T1000 (cell line): ENCODE measurements at regions not wholly inside any gene's neighbourhood (a gene's known extent, or its start where the extent isn't known, plus 50 kb on each side); places are given as distances from the start of the nearest gene placed in this dataset.

ENCODE experiments used
- DNase-seq: peaks from one replicate; lab custom pipeline; 2025; ENCODE audit warnings: mixed read lengths; lab: John Stamatoyannopoulos, UW

DNA sequence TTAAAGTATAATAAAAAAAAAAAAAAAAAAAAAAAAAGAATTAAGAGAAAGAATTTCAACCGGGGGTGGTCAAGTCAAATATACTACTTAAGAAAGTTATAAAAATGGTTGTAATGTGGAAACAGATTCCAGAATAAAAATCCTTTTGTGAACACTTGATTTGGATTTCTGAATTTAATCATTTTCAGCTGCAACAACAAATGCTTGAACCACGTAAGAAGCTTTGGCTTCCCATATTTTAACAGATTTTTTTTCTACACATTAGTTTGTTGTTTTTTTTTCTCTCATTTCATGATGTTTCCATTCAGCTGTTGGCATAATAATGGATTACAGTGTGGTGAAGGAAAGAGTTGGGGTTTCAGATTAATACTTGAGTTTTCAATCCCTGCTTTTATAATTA is 137.3 kb upstream of the AGR3 start:
- no peak for DNase-seq

DNA sequence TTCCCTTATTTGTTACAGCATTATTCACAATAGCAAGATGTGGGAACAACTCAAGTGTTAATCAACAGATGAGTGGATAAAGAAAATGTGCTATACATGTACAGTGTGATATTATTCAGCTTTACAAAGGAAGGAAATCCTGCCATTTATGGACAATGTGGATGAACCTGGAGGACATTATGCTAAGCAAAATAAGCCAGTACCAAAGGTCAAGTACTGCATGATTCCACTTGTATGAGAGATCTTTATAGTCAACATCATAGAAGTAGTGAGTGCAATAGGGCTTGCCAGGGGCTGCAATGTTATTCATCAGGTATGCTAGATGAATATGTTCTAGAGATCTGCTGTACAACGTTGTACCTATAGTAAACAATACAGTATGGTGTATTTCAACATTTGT is 138.5 kb upstream of the AGR3 start:
- DNase-seq: no peak

DNA sequence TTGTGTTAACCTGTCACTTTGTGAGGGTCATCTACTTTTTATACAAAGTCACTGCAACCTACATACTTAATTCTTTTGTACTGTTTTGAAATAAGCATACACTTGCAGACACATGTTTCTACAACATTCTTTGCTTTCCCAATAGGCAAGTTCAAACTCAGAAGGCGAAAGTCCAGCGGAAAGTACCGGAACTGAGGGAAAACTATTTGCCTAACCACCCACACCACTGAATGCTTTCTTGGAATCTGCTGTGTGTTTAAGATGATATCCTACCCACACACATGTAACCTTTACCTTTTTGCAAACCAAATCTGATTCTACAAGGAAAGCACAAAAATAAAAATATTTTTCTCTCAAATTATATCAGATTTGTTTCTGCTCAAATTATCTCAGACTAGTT is 139.4 kb upstream of the AGR3 start:
- no peak for DNase-seq

DNA sequence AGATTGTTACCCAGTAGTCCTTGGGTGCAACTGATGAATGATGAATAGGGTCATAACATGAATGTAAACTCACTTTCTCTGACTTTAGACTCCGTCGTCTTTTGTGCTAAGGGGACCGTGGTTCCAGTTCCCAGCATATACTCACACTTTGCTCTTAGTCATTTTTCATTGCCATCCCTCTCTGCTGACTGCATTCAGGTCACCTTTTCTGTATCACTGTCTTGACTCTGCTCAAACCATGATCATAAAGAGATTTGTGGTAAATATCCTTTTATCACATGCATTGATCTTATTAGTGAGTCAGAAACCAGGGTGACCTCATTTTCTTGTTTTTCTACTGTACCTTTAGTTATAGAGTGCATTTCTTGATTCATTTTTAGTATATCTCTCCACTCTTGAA is 141.1 kb upstream of the AGR3 start:
- no peak for DNase-seq

DNA sequence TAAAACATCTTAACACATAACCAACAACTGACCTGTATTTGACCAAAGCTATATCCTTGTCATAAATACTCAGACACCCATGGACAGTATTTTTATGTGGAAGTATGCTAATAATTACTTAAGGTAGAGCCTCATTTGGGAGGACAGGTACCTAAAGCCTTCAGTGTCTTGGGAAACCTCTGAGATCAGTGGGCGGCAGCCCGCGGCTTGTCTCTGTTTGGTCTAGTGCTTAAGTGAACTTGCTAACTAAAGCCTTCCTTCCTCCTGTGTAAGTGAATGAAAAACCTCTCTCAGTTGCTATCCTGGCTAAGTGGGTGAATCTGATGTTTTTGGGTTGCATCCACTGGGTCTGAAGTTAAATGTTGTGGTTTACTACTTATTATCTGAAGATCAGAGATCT is 144.5 kb upstream of the AGR3 start:
- DNase-seq: no peak

DNA sequence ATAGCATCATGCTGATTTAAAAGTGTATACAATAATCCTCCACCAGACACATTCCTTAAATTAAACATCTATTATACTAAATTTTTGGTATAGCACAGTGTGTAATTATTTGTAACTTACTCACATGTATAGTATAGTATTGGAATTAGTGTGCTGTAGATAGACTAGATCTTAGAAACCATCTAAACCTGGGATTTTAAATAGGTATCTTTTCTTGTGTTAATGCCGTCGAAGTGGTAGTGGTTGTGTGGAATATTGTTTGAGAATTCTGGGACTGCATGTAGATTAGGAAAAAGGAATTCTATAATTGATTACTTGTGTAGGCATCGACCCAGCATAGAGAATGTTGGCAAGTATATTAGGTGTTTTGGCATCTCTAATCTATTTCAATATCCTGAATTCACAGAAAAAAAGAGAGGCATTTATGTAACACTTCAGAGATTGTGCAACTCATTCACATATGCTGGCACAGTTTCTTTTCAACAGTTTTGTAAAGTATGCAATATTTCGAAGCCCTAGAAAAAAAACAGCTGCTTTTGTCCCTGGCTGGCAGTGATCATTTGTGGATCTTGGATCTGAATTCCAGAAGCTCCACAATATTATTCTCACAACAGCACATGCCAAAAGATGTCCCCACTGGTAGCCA is 145.5 kb upstream of the AGR3 start:
- DNase-seq: no peak

DNA sequence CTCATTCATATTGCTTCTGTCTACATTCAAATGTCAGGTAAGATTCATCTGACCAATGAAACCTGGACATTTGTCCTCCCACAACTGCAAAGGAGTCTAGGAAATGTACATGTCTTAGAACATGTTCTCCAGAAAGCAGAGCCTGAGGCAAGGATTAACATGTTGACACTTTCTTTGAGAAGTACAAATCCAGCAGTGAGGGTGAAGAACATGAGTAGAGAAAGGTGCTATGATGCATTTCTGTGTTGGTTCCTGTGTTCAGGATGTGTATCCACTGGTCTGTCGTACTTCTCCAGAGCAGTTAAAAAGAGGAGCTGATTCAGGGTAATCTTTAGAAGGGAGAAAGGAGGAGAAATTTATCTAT is 146.0 kb upstream of the AGR3 start:
- no peak for DNase-seq

DNA sequence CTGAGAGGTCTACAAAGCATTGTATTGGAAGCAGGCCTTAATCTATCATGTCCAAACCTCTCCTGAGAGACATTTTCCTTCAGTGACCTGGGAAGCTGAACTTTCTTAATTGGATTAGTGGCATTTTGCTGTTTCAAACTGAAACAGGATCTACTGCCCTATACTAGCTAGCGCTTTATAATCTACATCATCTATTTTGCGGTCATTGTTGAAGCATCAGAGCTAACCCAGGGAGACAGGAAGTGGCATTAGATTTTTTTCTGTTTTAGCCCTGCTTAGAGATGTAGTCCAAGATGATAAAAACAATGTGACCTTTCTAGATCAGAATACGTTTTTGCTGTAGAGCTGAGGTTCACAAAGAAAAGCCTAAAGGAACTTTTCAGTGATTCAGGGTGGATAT is 147.4 kb upstream of the AGR3 start:
- DNase-seq: no peak

DNA sequence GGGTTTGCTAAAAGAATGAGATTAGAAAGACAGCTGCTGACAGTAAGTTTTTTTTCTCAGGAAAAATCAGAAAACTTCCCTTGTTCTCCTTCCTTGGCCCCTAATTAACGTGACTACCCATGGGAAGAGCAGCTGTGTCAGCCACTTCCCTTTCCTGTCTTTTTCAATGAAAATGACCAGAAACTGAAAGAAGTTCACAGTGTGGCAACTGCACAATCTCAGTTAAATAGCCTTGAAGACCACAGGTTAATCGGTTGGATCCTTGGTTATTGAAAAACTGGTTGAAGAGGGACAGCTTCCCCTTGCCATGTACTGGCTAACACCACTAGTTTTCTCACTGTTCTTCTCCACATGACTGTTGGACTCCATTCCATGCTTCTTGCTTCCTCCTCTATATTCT is 148.8 kb upstream of the AGR3 start:
- DNase-seq: no peak

DNA sequence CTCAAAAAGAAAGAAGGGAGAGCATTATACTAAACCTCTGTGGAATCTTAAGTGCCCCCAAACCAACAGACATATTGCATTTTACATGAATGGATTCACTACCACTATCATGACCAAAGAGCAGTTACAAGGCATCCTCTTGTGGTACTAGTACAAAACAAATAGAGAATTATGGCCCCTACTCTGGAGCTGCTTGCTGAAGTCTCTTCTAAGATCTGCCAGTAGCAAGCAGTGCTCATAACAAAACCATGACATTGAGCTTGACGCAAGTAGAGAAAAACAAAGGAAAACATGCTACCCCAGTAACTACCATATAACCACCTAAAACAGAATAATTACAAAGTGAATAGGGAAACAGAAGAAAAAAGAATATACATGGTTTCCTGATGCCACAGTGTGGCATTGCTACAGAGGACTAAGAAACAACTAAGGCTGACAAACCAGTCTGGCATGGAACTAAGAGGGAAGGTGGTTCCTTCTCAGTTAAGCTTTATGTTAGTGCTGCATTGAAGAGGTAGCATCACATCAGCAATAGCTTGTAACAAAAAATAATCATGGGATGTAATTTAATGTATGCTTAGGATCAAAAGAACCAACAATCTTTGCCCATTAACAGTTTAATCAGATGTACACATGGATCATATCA is 150.2 kb upstream of the AGR3 start:
- DNase-seq: no peak

DNA sequence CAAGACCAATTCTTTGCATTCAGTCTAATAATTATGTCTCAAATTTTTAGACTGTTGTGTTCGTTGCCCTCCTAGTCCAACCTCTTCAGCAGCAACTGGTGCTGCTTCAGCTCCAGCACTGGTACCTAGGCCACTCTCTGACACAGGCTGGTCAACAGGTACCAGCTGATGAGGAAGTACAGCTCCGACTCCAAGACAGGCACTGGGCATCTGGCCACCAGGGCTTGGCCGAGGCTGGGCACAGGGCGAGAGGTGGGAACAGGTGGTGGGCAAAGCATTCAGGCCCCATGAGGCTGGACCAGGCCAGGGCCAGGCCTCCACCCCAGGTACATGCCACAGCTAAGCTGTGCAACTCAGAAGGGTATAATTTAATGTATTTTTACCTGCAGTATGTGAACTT is 151.5 kb upstream of the AGR3 start:
- DNase-seq: no peak

DNA sequence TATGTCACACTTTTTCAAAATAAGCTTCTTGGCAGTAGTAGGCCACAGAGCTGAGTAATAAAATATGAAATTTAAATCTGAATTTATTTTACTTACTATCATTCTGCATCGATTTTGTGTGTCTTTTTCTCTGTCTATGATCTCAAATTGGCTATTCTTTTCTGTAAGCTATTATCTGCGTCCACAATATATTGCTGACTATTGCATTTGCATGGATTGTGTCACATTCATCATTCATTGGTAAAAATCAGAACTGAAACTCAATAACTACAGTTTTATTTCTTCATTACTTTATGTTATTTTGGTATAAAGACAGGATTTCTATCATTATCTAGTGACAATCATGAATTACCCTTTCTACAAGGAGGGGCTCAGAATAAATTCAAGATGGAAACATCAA is 154.8 kb upstream of the AGR3 start:
- DNase-seq: no peak

DNA sequence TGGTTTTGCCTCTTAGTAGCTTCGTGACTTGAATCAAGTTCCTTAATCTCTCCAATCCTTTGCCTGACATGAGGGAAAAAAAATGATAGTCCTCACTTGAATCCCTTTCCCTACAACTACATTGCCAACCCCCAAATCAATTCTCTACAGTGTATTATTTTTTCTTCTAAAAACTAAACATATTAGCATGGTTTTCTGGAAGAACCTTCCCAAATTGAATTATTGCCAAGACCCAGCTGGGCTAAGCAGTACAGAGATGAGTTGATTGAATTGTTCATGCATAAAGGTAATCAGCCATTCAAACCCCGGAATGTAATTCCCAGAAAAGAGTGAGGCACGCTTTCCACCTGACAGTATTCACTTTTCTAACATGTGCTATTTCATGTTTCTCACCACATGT is 155.6 kb upstream of the AGR3 start:
- no peak for DNase-seq

DNA sequence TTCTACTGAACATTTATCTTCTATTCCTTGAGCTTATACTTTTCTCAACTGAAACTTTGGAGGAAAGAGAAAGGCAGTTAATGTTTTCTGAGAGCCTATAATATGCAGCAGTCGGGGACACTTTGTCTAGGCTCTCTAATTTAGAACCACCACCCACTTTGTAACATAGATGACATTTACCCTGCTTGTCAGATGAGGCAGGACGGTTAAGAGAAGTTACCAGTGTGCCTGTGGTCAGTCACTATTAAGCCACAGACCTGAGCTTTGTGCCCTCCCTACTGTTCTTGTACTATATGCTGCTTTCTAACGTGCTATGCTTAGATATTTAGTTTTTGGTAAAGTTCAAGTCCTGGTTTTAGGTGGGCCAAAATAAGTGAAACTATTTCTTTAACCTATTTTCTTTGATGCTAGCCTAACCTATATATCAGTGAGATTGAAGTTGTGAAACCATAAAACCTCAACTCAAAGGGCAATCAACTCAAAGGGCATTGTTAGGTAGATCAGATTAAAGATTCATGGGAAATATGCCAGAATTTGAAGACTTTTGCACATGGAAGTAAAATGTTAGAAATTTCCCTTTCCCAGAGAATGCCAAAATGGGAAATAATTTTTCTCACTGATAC is 156.5 kb upstream of the AGR3 start:
- no peak for DNase-seq

DNA sequence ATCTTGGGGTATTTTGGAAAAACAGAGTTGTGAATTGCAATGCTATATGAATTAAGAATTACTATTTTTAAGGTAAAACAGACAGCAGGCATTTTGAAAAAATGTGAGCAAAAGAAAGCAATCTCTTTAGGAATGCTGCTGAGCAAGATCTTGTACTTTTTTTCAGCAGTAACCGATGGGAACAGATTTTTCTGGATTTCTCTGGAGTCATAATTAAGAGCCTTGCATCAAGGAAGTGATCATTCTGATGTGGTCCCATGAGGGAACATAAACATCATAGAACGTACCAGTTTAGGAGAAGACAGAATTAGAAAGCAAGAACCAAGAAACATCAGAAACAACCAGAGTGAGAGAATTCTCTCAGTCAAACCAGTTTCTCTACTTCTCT is 157.0 kb upstream of the AGR3 start:
- no peak for DNase-seq

DNA sequence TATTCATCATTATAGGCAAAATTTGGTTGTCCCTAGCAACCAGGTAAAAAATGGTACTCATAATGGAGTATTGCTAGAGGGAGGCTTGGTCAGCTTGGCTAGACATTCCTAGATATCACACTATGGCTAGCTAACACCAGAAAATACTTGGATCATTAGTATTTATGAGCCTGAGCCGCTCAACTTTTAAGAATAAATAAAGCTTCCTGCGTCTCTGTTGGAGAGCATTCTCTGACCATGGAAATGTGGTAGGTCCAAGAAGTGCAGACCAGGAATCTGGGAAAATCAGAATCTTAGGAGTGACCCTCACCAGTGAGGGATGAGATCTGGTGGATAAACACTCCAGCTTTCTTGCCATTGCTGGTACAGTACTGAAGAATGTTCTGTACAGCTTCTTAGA is 157.6 kb upstream of the AGR3 start:
- no peak for DNase-seq

DNA sequence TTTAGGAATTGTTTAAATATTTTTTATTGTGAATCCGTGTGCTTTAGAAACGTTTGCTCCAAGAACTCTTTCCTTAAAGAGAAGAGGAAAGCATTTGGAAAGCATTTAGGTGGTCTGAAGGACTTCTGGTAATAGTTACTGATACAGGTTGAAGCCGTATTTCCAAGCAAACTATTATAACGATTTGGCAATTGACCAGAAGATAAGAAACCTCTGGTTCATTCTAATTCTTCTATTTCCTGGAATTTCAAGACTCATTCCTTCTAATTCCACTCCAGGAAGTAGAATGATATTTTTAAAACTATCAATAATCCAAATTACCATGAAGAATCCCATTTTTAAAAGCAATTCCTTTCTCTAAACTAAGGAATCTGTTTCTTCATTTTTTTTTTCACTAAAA is 158.9 kb upstream of the AGR3 start:
- DNase-seq: no peak

DNA sequence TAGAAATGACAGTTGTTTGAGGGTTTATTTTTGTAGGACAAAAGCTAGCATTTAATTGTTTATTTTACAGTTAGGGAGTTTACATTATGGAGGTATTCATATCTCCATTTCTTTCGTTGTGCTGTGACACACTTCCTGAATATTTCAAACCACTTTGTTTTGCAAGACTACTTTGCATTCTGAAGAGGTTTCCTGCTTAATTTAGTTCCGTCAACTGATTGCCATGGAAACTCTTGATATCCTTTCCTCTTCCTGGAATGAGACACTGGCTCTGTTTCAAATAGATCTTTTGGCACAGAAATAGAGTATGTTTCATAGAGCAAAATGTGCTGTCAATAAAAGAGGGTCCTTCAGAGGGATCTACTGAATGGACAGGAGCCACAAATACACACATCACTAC is 159.5 kb upstream of the AGR3 start:
- no peak for DNase-seq

DNA sequence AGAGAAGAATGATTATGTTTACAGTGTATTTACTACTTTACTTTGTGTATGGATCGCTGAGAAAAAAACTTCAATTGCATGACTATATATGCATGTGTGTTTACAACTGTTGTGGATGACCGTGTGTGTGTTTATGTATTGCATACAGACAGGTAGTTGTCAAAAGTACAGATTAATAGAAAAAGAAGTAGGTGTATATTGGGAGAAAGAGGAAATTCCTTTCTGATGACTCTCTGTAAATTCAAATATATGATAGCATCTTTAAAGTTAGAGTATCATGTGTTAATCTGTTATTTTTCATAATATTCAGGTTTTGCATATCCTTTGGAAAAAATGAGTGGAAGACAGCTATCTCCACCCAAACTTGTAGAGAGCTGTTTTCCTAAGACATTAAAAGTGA is 160.4 kb upstream of the AGR3 start:
- DNase-seq: no peak

DNA sequence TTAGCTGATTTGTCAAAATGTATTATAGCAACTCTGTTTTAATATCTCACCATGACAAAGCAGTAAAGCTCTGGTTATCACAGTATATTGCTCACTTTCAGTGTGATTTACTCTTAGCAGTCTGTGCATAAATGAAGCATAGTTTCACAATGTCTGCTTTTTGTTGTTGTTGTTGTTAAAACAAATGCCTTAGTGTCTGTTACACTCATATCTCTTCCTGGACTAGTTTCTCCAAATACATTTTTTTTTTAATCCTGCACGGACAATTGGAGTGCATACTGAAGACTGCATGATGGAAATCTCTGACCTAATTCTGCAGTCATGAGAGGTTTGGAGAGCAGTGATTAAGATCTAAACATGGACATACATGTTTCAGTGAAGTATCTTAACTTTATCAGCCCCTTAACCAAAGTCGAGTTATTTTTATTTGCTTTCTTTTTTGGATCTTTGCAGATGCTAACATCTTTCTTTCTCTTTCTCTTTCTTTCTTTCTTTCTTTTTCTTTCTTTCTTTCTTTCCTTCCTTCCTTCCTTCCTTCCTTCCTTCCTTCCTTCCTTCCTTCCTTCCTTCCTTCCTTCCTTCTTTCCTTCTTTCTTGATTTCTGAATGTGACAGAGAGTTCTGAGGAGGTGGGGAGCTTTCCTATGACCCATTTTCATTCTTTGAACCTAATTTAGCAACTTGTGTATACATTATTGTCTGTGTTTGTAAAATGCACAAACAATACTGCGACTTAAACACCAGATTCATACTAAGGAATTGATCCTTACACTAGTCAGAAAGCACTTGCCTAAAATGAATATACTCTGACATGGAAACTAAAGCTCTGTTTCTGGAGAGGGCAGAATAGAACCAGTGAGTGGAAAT is 161.5 kb upstream of the AGR3 start:
- no peak for DNase-seq

DNA sequence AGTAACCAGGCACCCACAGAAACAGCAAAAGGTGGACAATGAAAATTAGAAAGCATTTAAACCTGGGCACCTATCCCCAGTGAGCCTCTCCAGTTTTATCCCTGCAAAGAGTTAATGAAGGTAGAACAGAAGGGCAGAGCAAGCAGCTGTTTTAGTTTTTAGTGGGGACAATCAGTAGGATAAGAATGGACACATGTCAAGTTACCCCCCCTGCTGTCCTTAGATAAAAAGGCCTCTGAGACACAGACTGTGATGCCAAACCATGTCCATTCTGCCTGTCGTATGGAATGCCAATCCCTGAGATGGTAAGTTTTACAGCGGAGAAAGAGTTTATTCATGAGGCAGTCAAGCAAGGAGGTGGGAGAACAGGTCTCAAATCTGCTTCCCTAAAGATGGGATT is 162.6 kb upstream of the AGR3 start:
- DNase-seq: no peak

DNA sequence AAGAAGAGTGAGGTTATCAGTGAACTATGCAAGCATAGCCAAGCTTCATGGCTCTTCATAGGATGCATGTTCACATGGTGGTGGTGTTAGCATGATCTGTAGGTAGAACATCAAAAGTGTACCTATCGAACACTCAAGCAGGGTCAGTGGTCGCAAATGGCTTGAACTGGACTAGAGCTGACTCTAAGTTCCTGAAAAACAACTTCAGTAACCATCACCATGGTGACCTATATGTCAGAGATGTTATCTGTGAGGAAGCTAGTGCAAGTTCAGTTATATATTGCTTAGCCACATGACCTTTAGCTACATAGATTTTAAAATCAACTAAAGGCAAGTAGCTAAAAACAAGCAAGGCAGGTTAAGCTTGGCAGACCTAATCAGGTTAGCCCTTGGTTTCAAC is 163.1 kb upstream of the AGR3 start:
- DNase-seq: no peak

DNA sequence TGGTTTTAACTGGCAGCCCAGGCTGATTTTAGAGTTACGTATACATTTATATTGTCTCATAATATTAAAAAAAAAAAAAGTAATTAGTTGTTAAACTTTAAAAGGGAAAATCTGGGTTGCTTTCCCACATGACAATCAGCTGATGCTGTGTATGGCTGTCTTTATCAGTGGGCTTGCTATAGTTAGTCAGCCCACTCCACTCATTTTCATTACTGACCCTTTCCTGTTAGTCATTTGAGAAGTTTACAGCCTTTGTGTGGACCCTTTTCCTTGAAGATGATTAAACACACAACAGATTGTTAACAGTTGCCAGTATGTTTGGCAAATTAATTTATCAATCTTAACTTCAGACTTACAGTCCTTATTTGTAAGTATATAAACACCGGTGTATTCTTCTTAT is 164.5 kb upstream of the AGR3 start:
- no peak for DNase-seq
